BE2C (cell line): ENCODE measurements at regions not wholly inside any gene's neighbourhood (a gene's known extent, or its start where the extent isn't known, plus 50 kb on each side); places are given as distances from the start of the nearest gene placed in this dataset.

ENCODE experiments used
- DNase-seq: peaks from one replicate; pipeline ENCODE4 v3.0.0-alpha.2; 2020
- H3K27me3 ChIP-seq: fragments of 250-450 bp; sonication (Bioruptor Pico); 2 replicates; pipeline ENCODE4 v1.5.1; 2020; ENCODE audit warnings: mild to moderate bottlenecking
- H3K36me3 ChIP-seq: fragments of 250-450 bp; sonication (Bioruptor Pico); 2 replicates; pipeline ENCODE4 v1.5.1; 2020; ENCODE audit warnings: mild to moderate bottlenecking
- H3K4me1 ChIP-seq: fragments of 250-450 bp; sonication (Bioruptor Pico); 2 replicates; pipeline ENCODE4 v1.5.1; 2020
- H3K4me3 ChIP-seq: 2 replicates; pipeline ENCODE4 v1.5.1; 2011; ENCODE audit warnings: low read depth, low read length
- H3K9me3 ChIP-seq: fragments of 250-450 bp; sonication (Bioruptor Pico); 2 replicates; pipeline ENCODE4 v1.5.1; 2020
- CTCF ChIP-seq: IDR thresholded peaks from 2 replicates; pipeline ENCODE4 v1.5.1; 2012; ENCODE audit warnings: mild to moderate bottlenecking, low read depth, low read length

- Histone ChIP-seq H3K4me1 (no peaks in the 10 kb centered on the region), H3K9me3 (no peaks in the 10 kb centered on the region), H3K36me3 (no peaks in the 10 kb centered on the region), H3K27me3 (no peaks in the 10 kb centered on the region), H3K4me3 (no peak overlapping the region)
- TF ChIP-seq CTCF, result no peak
- DNase-seq, result no peak
These were observed 156.0 kb downstream of the KATNAL1 start for GRCh38 chr13:30151388-30151787.

GRCh38 chr13:30149248-30149647 is 158.1 kb downstream of the KATNAL1 start:
- no peak for DNase-seq
- Histone ChIP-seq H3K4me3 (no peak overlapping the region), H3K4me1 (no peaks in the 10 kb centered on the region)

GRCh38 chr13:30148786-30149185 is 158.6 kb downstream of the KATNAL1 start:
- Histone ChIP-seq H3K4me1 (no peaks in the 10 kb centered on the region), H3K27me3 (no peaks in the 10 kb centered on the region), H3K9me3 (no peaks in the 10 kb centered on the region; the same call in 1 of the 2 replicates), H3K36me3 (no peaks in the 10 kb centered on the region), H3K4me3 (no peak overlapping the region)
- DNase-seq, result no peak
- TF ChIP-seq CTCF, result no peak

More at GRCh38 chr13:30149248-30149647, 158.1 kb downstream of the KATNAL1 start:
- Histone ChIP-seq H3K36me3 (no peaks in the 10 kb centered on the region), H3K9me3 (no peaks in the 10 kb centered on the region; the same call in 1 of the 2 replicates), H3K27me3 (no peaks in the 10 kb centered on the region)
- no peak for TF ChIP-seq CTCF

GRCh38 chr13:30148171-30148754 is 159.1 kb downstream of the KATNAL1 start:
- Histone ChIP-seq H3K4me1 (no peaks in the 10 kb centered on the region), H3K27me3 (no peaks in the 10 kb centered on the region), H3K36me3 (no peaks in the 10 kb centered on the region), H3K4me3 (no peak overlapping the region), H3K9me3 (no peaks in the 10 kb centered on the region; the same call in 1 of the 2 replicates)
- no peak for DNase-seq
- TF ChIP-seq CTCF, result no peak

- no peak for TF ChIP-seq CTCF
- H3K36me3 ChIP-seq, result no peaks in the 10 kb centered on the region
- no peaks in the 10 kb centered on the region for H3K27me3 ChIP-seq
These were observed 159.9 kb downstream of the KATNAL1 start for GRCh38 chr13:30147421-30147820.

GRCh38 chr13:30147015-30147414 is 160.3 kb downstream of the KATNAL1 start:
- peaks cover 6% of the 10 kb centered on the region; the same call in 1 of the 2 replicates for H3K4me1 ChIP-seq
- no peaks in the 10 kb centered on the region; the same call in 1 of the 2 replicates for H3K9me3 ChIP-seq
- H3K36me3 ChIP-seq, result no peaks in the 10 kb centered on the region
- DNase-seq, result no peak
- no peak overlapping the region for H3K4me3 ChIP-seq
- TF ChIP-seq CTCF, result no peak
- H3K27me3 ChIP-seq, result no peaks in the 10 kb centered on the region

More at GRCh38 chr13:30147421-30147820, 159.9 kb downstream of the KATNAL1 start:
- no peak for DNase-seq
- peaks cover 5% of the 10 kb centered on the region; the same call in 1 of the 2 replicates for H3K4me1 ChIP-seq
- H3K9me3 ChIP-seq, result no peaks in the 10 kb centered on the region; the same call in 1 of the 2 replicates
- no peak overlapping the region for H3K4me3 ChIP-seq
